C4-2B (cell line): ENCODE measurements at regions not wholly inside any gene's neighbourhood (a gene's known extent, or its start where the extent isn't known, plus 50 kb on each side); places are given as distances from the start of the nearest gene placed in this dataset.

Experiments used
- ZFX ChIP-seq: fragments of 450-650 bp; IDR thresholded peaks from 2 replicates; pipeline ENCODE4 v1.6.1; 2017
- TF ChIP-seq, protein P1 (sequence below): fragments of 450-650 bp; conservative IDR thresholded peaks from 2 replicates; pipeline ENCODE4 v1.5.1; 2017; ENCODE audit warnings: mild to moderate bottlenecking

DNA sequence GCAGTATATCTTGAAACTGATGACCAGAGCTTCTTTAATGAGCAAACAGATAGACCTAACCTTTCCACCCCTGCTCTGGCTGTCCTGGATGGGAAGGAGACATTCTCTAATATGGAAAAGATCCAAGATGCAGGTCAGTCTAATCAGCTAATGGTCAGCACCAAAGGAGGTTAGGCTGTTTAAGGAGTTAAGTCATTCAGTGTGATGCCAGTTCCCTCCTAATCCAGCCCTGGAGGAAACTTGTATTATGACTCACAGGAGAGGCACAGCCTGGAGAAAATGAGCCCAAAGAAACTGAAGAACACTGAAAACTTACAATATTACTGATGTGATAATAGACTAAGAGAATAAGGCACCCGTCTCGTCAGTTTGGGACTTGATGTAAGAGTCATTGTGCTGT, 323.0 kb downstream of the HNRNPD start:
- TF ChIP-seq, protein P1, sequence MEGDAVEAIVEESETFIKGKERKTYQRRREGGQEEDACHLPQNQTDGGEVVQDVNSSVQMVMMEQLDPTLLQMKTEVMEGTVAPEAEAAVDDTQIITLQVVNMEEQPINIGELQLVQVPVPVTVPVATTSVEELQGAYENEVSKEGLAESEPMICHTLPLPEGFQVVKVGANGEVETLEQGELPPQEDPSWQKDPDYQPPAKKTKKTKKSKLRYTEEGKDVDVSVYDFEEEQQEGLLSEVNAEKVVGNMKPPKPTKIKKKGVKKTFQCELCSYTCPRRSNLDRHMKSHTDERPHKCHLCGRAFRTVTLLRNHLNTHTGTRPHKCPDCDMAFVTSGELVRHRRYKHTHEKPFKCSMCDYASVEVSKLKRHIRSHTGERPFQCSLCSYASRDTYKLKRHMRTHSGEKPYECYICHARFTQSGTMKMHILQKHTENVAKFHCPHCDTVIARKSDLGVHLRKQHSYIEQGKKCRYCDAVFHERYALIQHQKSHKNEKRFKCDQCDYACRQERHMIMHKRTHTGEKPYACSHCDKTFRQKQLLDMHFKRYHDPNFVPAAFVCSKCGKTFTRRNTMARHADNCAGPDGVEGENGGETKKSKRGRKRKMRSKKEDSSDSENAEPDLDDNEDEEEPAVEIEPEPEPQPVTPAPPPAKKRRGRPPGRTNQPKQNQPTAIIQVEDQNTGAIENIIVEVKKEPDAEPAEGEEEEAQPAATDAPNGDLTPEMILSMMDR = no peak
- no peak for TF ChIP-seq ZFX
